SU-DHL-6 (cell line): ENCODE measurements at regions not wholly inside any gene's neighbourhood (a gene's known extent, or its start where the extent isn't known, plus 50 kb on each side); places are given as distances from the start of the nearest gene placed in this dataset.

Source experiments
- H2AFZ ChIP-seq: fragments of 200-600 bp; sonication (generic); 2 replicates; pipeline ENCODE4 v1.6.1; 2014; ENCODE audit warnings: low read depth, mild to moderate bottlenecking, moderate library complexity, mixed read lengths, antibody characterized with exemption, low read length; ENCODE audit not compliant: severe bottlenecking
- H3F3A ChIP-seq: fragments of 200-600 bp; shearing (Covaris generic); 2 replicates; pipeline ENCODE4 v1.6.0; 2016; ENCODE audit warnings: antibody characterized with exemption, mild to moderate bottlenecking; ENCODE audit not compliant: insufficient read depth
- H3K27ac ChIP-seq: fragments of 200-600 bp; sonication (generic); 2 replicates; pipeline ENCODE4 v1.5.1; 2016; ENCODE audit warnings: low read depth, mild to moderate bottlenecking, low read length, moderate library complexity, mixed read lengths
- H3K27me3 ChIP-seq: fragments of 200-600 bp; sonication (generic), shearing (Covaris generic); 2 replicates; pipeline ENCODE4 v1.6.0; 2014; ENCODE audit warnings: mild to moderate bottlenecking, low read length
- H3K36me3 ChIP-seq: fragments of 200-600 bp; sonication (generic); 2 replicates; pipeline ENCODE4 v1.6.1; 2014; ENCODE audit warnings: mild to moderate bottlenecking, low read length, mixed read lengths
- H3K4me2 ChIP-seq: fragments of 300-600, 200-600 bp; shearing (Covaris generic), sonication (generic); 2 replicates; pipeline ENCODE4 v1.6.0; 2014; ENCODE audit warnings: low read length, low read depth, mild to moderate bottlenecking; ENCODE audit not compliant: poor library complexity, severe bottlenecking
- H3K4me3 ChIP-seq: fragments of 200-600 bp; sonication (generic); 2 replicates; pipeline ENCODE4 v1.5.1; 2014; ENCODE audit warnings: antibody characterized with exemption, low read length, mild to moderate bottlenecking, mixed read lengths; ENCODE audit not compliant: insufficient read depth, poor library complexity, severe bottlenecking
- H3K79me2 ChIP-seq: fragments of 200-600 bp; sonication (generic); 2 replicates; pipeline ENCODE4 v1.6.1; 2014; ENCODE audit warnings: mild to moderate bottlenecking, low read length, moderate library complexity; ENCODE audit not compliant: insufficient read depth
- H3K9ac ChIP-seq: fragments of 200-600 bp; sonication (generic); 2 replicates; pipeline ENCODE4 v1.7.0; 2014; ENCODE audit warnings: mild to moderate bottlenecking, low read length
- H3K9me2 ChIP-seq: fragments of 200-600 bp; sonication (generic); replicated peaks from 2 replicates; pipeline ENCODE4 v1.6.1; 2014; ENCODE audit warnings: low read length; ENCODE audit not compliant: insufficient read depth
- H3K9me3 ChIP-seq: fragments of 200-600 bp; sonication (generic); 2 replicates; pipeline ENCODE4 v1.6.1; 2014; ENCODE audit warnings: low read length, mixed read lengths; ENCODE audit not compliant: insufficient read depth
- H4K20me1 ChIP-seq: fragments of 200-600 bp; sonication (generic); 2 replicates; pipeline ENCODE4 v1.6.1; 2014; ENCODE audit warnings: low read depth, mild to moderate bottlenecking, antibody characterized with exemption, low read length, moderate library complexity, mixed read lengths
- EZH2phosphoT487 ChIP-seq: fragments of 200-600 bp; sonication (generic), shearing (Covaris generic); conservative IDR thresholded peaks from 2 replicates; pipeline ENCODE4 v1.6.1; 2018; ENCODE audit warnings: mild to moderate bottlenecking, antibody characterized with exemption, low read length, moderate library complexity, mixed read lengths
- TF ChIP-seq, protein P1 (sequence below): fragments of 200-600 bp; sonication (generic); IDR thresholded peaks from one replicate; pipeline ENCODE4 v1.5.1; 2017; ENCODE audit warnings: antibody characterized with exemption, mild to moderate bottlenecking, low read length, moderate library complexity; ENCODE audit not compliant: insufficient read depth, poor library complexity, severe bottlenecking

DNA sequence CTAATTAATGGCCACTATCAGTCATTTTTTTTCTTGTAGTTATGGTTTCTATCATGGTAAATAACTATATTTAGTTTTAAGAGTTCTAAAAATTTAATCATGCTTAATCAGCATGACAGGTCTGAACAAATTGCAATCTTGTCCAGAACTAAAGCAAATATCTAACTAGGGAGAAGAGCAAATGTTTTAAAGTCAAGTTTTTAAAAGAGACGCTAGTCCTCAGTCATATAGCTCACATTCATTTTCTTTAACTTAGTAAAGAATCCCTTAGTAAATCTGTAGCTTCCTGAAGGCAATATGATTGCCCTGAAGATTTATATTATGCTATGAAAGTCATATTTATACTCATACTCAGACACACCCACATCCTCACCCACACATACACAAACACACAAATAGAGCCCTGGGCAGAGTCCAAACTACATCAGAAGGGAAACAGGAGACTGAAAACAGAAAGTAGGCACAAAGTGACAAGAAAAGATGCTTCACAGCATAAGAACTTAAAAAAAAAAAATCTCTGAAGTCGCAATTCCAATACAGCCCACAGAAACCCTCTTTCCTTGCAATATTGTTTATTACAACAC, 1149.1 kb downstream of the SI start:
- peak overlapping the region; percentile 22 for H3K4me3 ChIP-seq
- peak overlapping the region; percentile 42 for H2AFZ ChIP-seq
- H3K9ac ChIP-seq = 0 out of 2 replicates have a peak overlapping the region, but pooled peaks have one; percentile 2
- H3K79me2 ChIP-seq = no peaks in the 10 kb centered on the region
- H3K4me2 ChIP-seq = peak overlapping the region; percentile 41
- no peaks in the 10 kb centered on the region for H3K9me3 ChIP-seq
- H3K27me3 ChIP-seq = no peaks in the 10 kb centered on the region
- peak overlapping the region; percentile 25; the same call in 1 of the 2 replicates for H3K27ac ChIP-seq
- no peaks in the 10 kb centered on the region for H3K36me3 ChIP-seq
- H3K9me2 ChIP-seq = no peaks in the 10 kb centered on the region
- 0 out of 2 replicates have a peak, but pooled peaks cover 8% of the 10 kb centered on the region for H3F3A ChIP-seq
- H4K20me1 ChIP-seq = no peaks in the 10 kb centered on the region
- TF ChIP-seq EZH2phosphoT487 = no peak
- TF ChIP-seq, protein P1, sequence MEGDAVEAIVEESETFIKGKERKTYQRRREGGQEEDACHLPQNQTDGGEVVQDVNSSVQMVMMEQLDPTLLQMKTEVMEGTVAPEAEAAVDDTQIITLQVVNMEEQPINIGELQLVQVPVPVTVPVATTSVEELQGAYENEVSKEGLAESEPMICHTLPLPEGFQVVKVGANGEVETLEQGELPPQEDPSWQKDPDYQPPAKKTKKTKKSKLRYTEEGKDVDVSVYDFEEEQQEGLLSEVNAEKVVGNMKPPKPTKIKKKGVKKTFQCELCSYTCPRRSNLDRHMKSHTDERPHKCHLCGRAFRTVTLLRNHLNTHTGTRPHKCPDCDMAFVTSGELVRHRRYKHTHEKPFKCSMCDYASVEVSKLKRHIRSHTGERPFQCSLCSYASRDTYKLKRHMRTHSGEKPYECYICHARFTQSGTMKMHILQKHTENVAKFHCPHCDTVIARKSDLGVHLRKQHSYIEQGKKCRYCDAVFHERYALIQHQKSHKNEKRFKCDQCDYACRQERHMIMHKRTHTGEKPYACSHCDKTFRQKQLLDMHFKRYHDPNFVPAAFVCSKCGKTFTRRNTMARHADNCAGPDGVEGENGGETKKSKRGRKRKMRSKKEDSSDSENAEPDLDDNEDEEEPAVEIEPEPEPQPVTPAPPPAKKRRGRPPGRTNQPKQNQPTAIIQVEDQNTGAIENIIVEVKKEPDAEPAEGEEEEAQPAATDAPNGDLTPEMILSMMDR = no peak

- H3K9me2 ChIP-seq = no peaks in the 10 kb centered on the region
- TF ChIP-seq, protein P1 = no peak
- TF ChIP-seq EZH2phosphoT487 = no peak
- H3K4me2 ChIP-seq = no peak overlapping the region
- H3K27ac ChIP-seq = no peak overlapping the region
- peaks cover 11% of the 10 kb centered on the region; the same call in 1 of the 2 replicates for H3K9me3 ChIP-seq
- 0 out of 2 replicates have a peak, but pooled peaks cover 8% of the 10 kb centered on the region for H3F3A ChIP-seq
- no peak overlapping the region for H3K4me3 ChIP-seq
- H3K9ac ChIP-seq = no peak overlapping the region
- no peaks in the 10 kb centered on the region for H3K27me3 ChIP-seq
- peak overlapping the region; percentile 42 for H2AFZ ChIP-seq
- H4K20me1 ChIP-seq = no peaks in the 10 kb centered on the region
- no peaks in the 10 kb centered on the region for H3K79me2 ChIP-seq
- H3K36me3 ChIP-seq = 0 out of 2 replicates have a peak, but pooled peaks cover 1% of the 10 kb centered on the region
Observed at GRCh38 chr3:163927521-163927920, 1150.8 kb downstream of the SI start.

- Histone ChIP-seq H3K9me2 (no peaks in the 10 kb centered on the region), H3K36me3 (0 out of 2 replicates have a peak, but pooled peaks cover 5% of the 10 kb centered on the region), H3K4me2 (peak overlapping the region; percentile 58), H3K4me3 (peak overlapping the region; percentile 18), H3K27ac (peak overlapping the region; percentile 89), H3K27me3 (no peaks in the 10 kb centered on the region), H2AFZ (peak overlapping the region; percentile 78), H3K9ac (peak overlapping the region; percentile 40), H4K20me1 (no peaks in the 10 kb centered on the region), H3K9me3 (peaks cover 13% of the 10 kb centered on the region; the same call in 1 of the 2 replicates), H3K79me2 (no peaks in the 10 kb centered on the region), H3F3A (0 out of 2 replicates have a peak, but pooled peaks cover 8% of the 10 kb centered on the region)
- TF ChIP-seq EZH2phosphoT487 = no peak
Observed at GRCh38 chr3:163924600-163924999, 1153.7 kb downstream of the SI start.

DNA sequence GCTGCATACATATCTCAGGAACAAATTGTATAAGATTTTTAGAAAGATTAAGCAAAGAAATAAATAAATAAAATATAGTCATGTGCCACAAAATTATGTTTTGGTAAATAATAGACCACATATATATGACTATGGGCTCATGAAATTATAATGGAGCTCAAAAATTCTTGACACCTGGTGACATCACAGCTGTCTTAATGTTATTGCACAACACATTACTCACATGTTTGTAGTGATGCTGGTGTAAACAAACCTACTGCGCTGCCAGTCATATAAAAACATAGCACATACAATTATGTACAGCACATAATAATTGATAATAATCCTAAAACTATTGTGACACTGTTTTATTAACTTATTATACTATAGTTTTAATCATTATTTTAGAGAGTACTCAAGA, 1159.1 kb downstream of the SI start:
- Histone ChIP-seq H3K79me2 (no peaks in the 10 kb centered on the region), H3K4me3 (no peak overlapping the region), H3K36me3 (0 out of 2 replicates have a peak, but pooled peaks cover 5% of the 10 kb centered on the region), H3K9me3 (peaks cover 13% of the 10 kb centered on the region; the same call in 1 of the 2 replicates), H3F3A (no peaks in the 10 kb centered on the region), H2AFZ (no peak overlapping the region), H4K20me1 (no peaks in the 10 kb centered on the region), H3K9ac (no peak overlapping the region), H3K27me3 (no peaks in the 10 kb centered on the region), H3K9me2 (no peaks in the 10 kb centered on the region), H3K4me2 (no peak overlapping the region), H3K27ac (no peak overlapping the region)
- TF ChIP-seq EZH2phosphoT487 = no peak
- TF ChIP-seq, protein P1 = no peak
